Natural killer cell (primary cell): ENCODE measurements at regions not wholly inside any gene's neighbourhood (a gene's known extent, or its start where the extent isn't known, plus 50 kb on each side); places are given as distances from the start of the nearest gene placed in this dataset.

Experiments
- ATAC-seq, 3 donors: fragments of 150-1000 bp in 2 of 3; fragments of 200-7000 bp in 1 of 3; cut with Tn5 transposase; 1 replicate in 1 of 3; 2 replicates in 2 of 3; pipeline ENCODE4 v1.10.0; 2021; ENCODE audit warnings: mild to moderate bottlenecking in 2 of 3, moderate library complexity in 2 of 3
- DNase-seq, 2 donors: peaks; one replicate each; pipeline versions ENCODE4 v3.0.0 to v3.0.0-alpha.2; 2013 to 2021; ENCODE audit warnings: mixed read lengths in 1 of 2
- H3K27ac ChIP-seq: one replicate; pipeline ENCODE4 v1.5.1; 2013; ENCODE audit warnings: mild to moderate bottlenecking, low read length
- H3K27me3 ChIP-seq: one replicate; pipeline ENCODE4 v1.6.1; 2013; ENCODE audit warnings: low read length; ENCODE audit not compliant: control insufficient read depth, insufficient read depth
- H3K36me3 ChIP-seq: one replicate; pipeline ENCODE4 v1.6.1; 2013; ENCODE audit warnings: low read length; ENCODE audit not compliant: control insufficient read depth, insufficient read depth
- H3K4me1 ChIP-seq: one replicate; pipeline ENCODE4 v1.6.1; 2013; ENCODE audit warnings: low read length; ENCODE audit not compliant: control insufficient read depth, insufficient read depth
- H3K4me3 ChIP-seq: one replicate; pipeline ENCODE4 v1.5.1; 2013; ENCODE audit warnings: low read length
- H3K9me3 ChIP-seq: one replicate; pipeline ENCODE4 v1.6.1; 2013; ENCODE audit warnings: low read length; ENCODE audit not compliant: control insufficient read depth, insufficient read depth
- H3K27ac Mint-ChIP-seq, 2 donors: one replicate each; pipeline ENCODE4 v1.8.0; 2022; ENCODE audit warnings: mild to moderate bottlenecking in 2 of 2, mixed read lengths in 2 of 2, moderate library complexity in 1 of 2
- H3K27me3 Mint-ChIP-seq, 2 donors: one replicate each; pipeline ENCODE4 v1.8.0; 2022; ENCODE audit warnings: low read depth in 2 of 2, mixed read lengths in 2 of 2
- H3K36me3 Mint-ChIP-seq: one replicate; pipeline ENCODE4 v1.8.0; 2022; ENCODE audit warnings: mixed read lengths
- H3K4me1 Mint-ChIP-seq, 2 donors: one replicate each; pipeline ENCODE4 v1.8.0; 2022; ENCODE audit warnings: mixed read lengths in 2 of 2
- H3K4me3 Mint-ChIP-seq: one replicate; pipeline ENCODE4 v1.8.0; 2022; ENCODE audit warnings: mild to moderate bottlenecking, moderate library complexity, mixed read lengths
- H3K9me3 Mint-ChIP-seq, 2 donors: one replicate each; pipeline ENCODE4 v1.8.0; 2022; ENCODE audit warnings: mixed read lengths in 2 of 2
- CTCF ChIP-seq: fragments of 200-600 bp; IDR thresholded peaks from one replicate; pipeline ENCODE4 v1.8.0; 2022; ENCODE audit warnings: antibody characterized with exemption
- WGBS: methylation state at CpG from one replicate; pipeline ENCODE4 v1.1.7; 2013; ENCODE audit warnings: missing lambda C conversion rate; ENCODE audit not compliant: insufficient coverage; 5-methylcytosine and 5-hydroxymethylcytosine counted together
- intact Hi-C: fragments of 100-400 bp; cut with micrococcal nuclease; formaldehyde crosslinking; loops from one replicate; pipeline ENCODE4 v1.14.2; 2022

GRCh38 chr1:163794551-163794950, 472.8 kb downstream of the NUF2 start:
- H3K4me1 ChIP-seq, result no peaks in the 10 kb centered on the region
- 79% methylated on average over 1 of the region's 3 CpGs for WGBS
- H3K27ac ChIP-seq, result no peak overlapping the region
- no peaks in the 10 kb centered on the region for H3K27me3 ChIP-seq
- no peaks in the 10 kb centered on the region for H3K36me3 ChIP-seq
- no peaks in the 10 kb centered on the region for H3K36me3 Mint-ChIP-seq
- H3K4me3 ChIP-seq, result no peak overlapping the region
- TF ChIP-seq CTCF, result no peak
- DNase-seq (no peak), ATAC-seq (no peak)
- no peak overlapping the region for H3K4me3 Mint-ChIP-seq
- H3K9me3 ChIP-seq, result no peaks in the 10 kb centered on the region
- no peaks in the 10 kb centered on the region for H3K4me1 Mint-ChIP-seq
- no peaks in the 10 kb centered on the region for H3K27me3 Mint-ChIP-seq
- intact Hi-C loops, result no loop called here
- H3K27ac Mint-ChIP-seq, result no peak overlapping the region
- H3K9me3 Mint-ChIP-seq, result peaks cover 7 to 9% of the 10 kb centered on the region in 2 donors

DNA sequence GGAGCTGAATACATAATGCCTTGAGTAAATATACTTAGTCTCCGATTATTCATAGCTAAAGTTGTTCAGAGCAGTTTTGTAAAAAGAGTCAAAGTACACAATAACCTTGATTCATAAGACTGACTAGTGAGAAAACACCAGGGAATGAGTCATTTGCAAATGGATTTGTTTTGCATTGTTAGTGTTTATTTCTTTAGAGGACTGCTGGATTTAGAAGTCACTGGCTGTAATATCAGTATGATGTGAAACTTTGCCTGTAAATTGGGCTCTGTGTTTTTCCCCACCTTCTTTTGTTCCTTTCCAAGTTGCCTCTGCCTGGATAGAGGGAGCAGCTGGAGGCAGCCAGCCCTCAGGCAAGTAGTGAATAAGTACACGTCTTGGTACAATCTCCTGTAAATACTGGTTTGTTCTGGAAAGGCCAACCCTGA, 474.7 kb downstream of the NUF2 start:
- H3K27ac ChIP-seq, result no peak overlapping the region
- Mint-ChIP-seq H3K4me1 (no peaks in the 10 kb centered on the region), H3K4me3 (no peak overlapping the region), H3K27ac (no peak overlapping the region), H3K9me3 (peaks cover 9% of the 10 kb centered on the region in 2 donors), H3K27me3 (no peaks in the 10 kb centered on the region), H3K36me3 (no peaks in the 10 kb centered on the region)
- DNase-seq, result no peak
- no CpG with 5 or more reads among the region's 2 CpGs for WGBS
- no peak for ATAC-seq
- H3K27me3 ChIP-seq, result no peaks in the 10 kb centered on the region
- H3K9me3 ChIP-seq, result no peaks in the 10 kb centered on the region
- no peak overlapping the region for H3K4me3 ChIP-seq
- TF ChIP-seq CTCF, result no peak
- H3K36me3 ChIP-seq, result no peaks in the 10 kb centered on the region
- intact Hi-C loops, result no loop called here
- no peaks in the 10 kb centered on the region for H3K4me1 ChIP-seq

DNA sequence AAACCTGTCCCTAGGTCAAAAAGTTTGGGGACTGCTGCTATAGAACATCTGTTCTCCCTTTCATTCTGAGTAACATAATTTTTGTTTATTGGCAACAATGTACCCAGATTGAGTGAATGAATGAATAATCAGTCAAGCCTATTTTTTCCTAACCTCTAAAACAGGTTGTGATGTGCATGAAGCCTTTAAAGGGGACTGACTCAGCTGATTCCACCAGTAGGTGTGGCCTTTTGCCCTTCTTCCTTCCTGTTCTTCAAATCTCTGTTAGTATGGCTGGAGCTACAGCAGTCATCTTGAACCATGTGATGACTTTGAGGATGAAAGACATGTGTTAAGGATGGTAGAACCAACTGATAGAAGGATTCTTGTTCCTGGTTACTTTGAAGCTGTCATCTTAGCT, 476.1 kb downstream of the NUF2 start:
- Histone ChIP-seq H3K4me1 (no peaks in the 10 kb centered on the region), H3K4me3 (no peak overlapping the region), H3K9me3 (no peaks in the 10 kb centered on the region), H3K27me3 (no peaks in the 10 kb centered on the region), H3K27ac (no peak overlapping the region), H3K36me3 (no peaks in the 10 kb centered on the region)
- H3K36me3 Mint-ChIP-seq, result no peaks in the 10 kb centered on the region
- no peaks in the 10 kb centered on the region for H3K4me1 Mint-ChIP-seq
- H3K27me3 Mint-ChIP-seq, result no peaks in the 10 kb centered on the region
- H3K27ac Mint-ChIP-seq, result no peak overlapping the region
- DNase-seq (no peak), ATAC-seq (no peak)
- intact Hi-C loops, result no loop called here
- peaks cover 8 to 13% of the 10 kb centered on the region in 2 donors for H3K9me3 Mint-ChIP-seq
- TF ChIP-seq CTCF, result no peak
- no peak overlapping the region for H3K4me3 Mint-ChIP-seq

GRCh38 chr1:163799190-163799805, 477.5 kb downstream of the NUF2 start:
- intact Hi-C loops, result no loop called here
- no peak for ATAC-seq
- no peaks in the 10 kb centered on the region for H3K4me1 ChIP-seq
- Mint-ChIP-seq H3K9me3 (peaks cover 6 to 10% of the 10 kb centered on the region in 2 donors), H3K27me3 (no peaks in the 10 kb centered on the region), H3K4me3 (no peak overlapping the region), H3K4me1 (no peaks in the 10 kb centered on the region), H3K27ac (no peak overlapping the region), H3K36me3 (no peaks in the 10 kb centered on the region)
- WGBS, result 85% methylated on average over 4 of the region's 6 CpGs
- H3K36me3 ChIP-seq, result no peaks in the 10 kb centered on the region
- no peaks in the 10 kb centered on the region for H3K27me3 ChIP-seq
- H3K4me3 ChIP-seq, result no peak overlapping the region
- no peaks in the 10 kb centered on the region for H3K9me3 ChIP-seq
- no peak for TF ChIP-seq CTCF
- no peak overlapping the region for H3K27ac ChIP-seq
- no peak for DNase-seq
